SK-N-SH (cell line): ENCODE measurements at regions not wholly inside any gene's neighbourhood (a gene's known extent, or its start where the extent isn't known, plus 50 kb on each side); places are given as distances from the start of the nearest gene placed in this dataset.

Experiments
- CTCF ChIA-PET: fragments of 300-600, 350-600 bp; formaldehyde crosslinking; extraction: SDS; loops from one replicate; lab custom pipeline; 2021; lab: Yijun Ruan, JAX
- POLR2A ChIA-PET: fragments of 350-600 bp; sonication (Branson Sonifier 250); formaldehyde crosslinking; extraction: SDS; loops from one replicate; lab custom pipeline; 2020; ENCODE audit warnings: antibody characterized with exemption, inconsistent platforms; lab: Yijun Ruan, JAX
- DNase-seq: peaks from one replicate; pipeline ENCODE4 v3.0.0; 2012
- H2AFZ ChIP-seq: fragments of 200-600 bp; sonication (generic); 2 replicates; pipeline ENCODE4 v1.8.1; 2016; ENCODE audit warnings: antibody characterized with exemption, mild to moderate bottlenecking, low read depth
- H3F3A ChIP-seq: fragments of 200-600 bp; sonication (generic); replicated peaks from 2 replicates; pipeline ENCODE3; 2016; ENCODE audit warnings: antibody characterized with exemption, mild to moderate bottlenecking; ENCODE audit not compliant: insufficient read depth
- H3K27ac ChIP-seq, 2 experiments: fragments of 200-500 bp in 1 of 2; fragments of 200-600 bp in 1 of 2; sonication (Bioruptor generic) in 1 of 2; sonication (generic), shearing (Covaris generic) in 1 of 2; 2 replicates each; pipeline versions ENCODE4 v1.5.1 to v1.6.1; 2014 to 2016; ENCODE audit warnings: low read depth in 2 of 2, inconsistent platforms in 1 of 2, low read length in 1 of 2, mild to moderate bottlenecking in 1 of 2, mixed read lengths in 1 of 2
- H3K27me3 ChIP-seq: fragments of 200-600 bp; sonication (generic), shearing (Covaris generic); 2 replicates; pipeline ENCODE4 v1.6.1; 2016; ENCODE audit warnings: mixed run types; ENCODE audit not compliant: insufficient read depth
- H3K36me3 ChIP-seq, 2 experiments: fragments of 200-500 bp in 1 of 2; fragments of 200-600 bp in 1 of 2; sonication (Bioruptor generic) in 1 of 2; sonication (generic) in 1 of 2; replicated peaks in 1 of 2; 2 replicates each; pipeline versions ENCODE3 to v1.5.1; 2014 to 2016; ENCODE audit warnings: low read length in 1 of 2, mild to moderate bottlenecking in 1 of 2; ENCODE audit not compliant: insufficient read depth in 2 of 2, control insufficient read depth in 1 of 2
- H3K4me1 ChIP-seq, 2 experiments: fragments of 200-500 bp in 1 of 2; fragments of 200-600 bp in 1 of 2; sonication (Bioruptor generic) in 1 of 2; sonication (generic), shearing (Covaris generic) in 1 of 2; 2 replicates each; pipeline versions ENCODE4 v1.5.1 to v1.6.1; 2014 to 2016; ENCODE audit warnings: low read depth in 1 of 2, low read length in 1 of 2, mixed run types in 1 of 2; ENCODE audit not compliant: insufficient read depth in 2 of 2, control insufficient read depth in 1 of 2
- H3K4me2 ChIP-seq: fragments of 200-600 bp; sonication (generic), shearing (Covaris generic); 2 replicates; pipeline ENCODE4 v1.6.1; 2017; ENCODE audit warnings: mixed run types
- H3K4me3 ChIP-seq, 2 experiments: fragments of 200-500 bp in 1 of 2; fragments of 200-600 bp in 1 of 2; sonication (Bioruptor generic) in 1 of 2; sonication (generic), shearing (Covaris generic) in 1 of 2; 2 replicates each; pipeline versions ENCODE4 v1.5.1 to v1.8.1; 2014 to 2016; ENCODE audit warnings: low read depth in 2 of 2, inconsistent platforms in 1 of 2, low read length in 1 of 2, mild to moderate bottlenecking in 1 of 2, mixed read lengths in 1 of 2, moderate library complexity in 1 of 2
- H3K79me2 ChIP-seq: fragments of 200-600 bp; sonication (generic); 2 replicates; pipeline ENCODE4 v1.8.1; 2017; ENCODE audit warnings: mild to moderate bottlenecking; ENCODE audit not compliant: insufficient read depth
- H3K9ac ChIP-seq: fragments of 200-600 bp; sonication (generic); 2 replicates; pipeline ENCODE4 v1.6.1; 2017; ENCODE audit warnings: mixed run types
- H3K9me2 ChIP-seq: fragments of 200-600 bp; sonication (generic); 2 replicates; pipeline ENCODE4 v1.6.1; 2017; ENCODE audit warnings: mixed run types
- H3K9me3 ChIP-seq: fragments of 200-600 bp; sonication (generic); 2 replicates; pipeline ENCODE4 v1.6.1; 2017; ENCODE audit warnings: mixed run types, mild to moderate bottlenecking, moderate library complexity
- H4K20me1 ChIP-seq: fragments of 200-600 bp; sonication (generic); 2 replicates; pipeline ENCODE4 v1.6.1; 2017; ENCODE audit warnings: mild to moderate bottlenecking, mixed run types; ENCODE audit not compliant: insufficient read depth
- ELF1 ChIP-seq: IDR thresholded peaks from 2 replicates; pipeline ENCODE4 v1.4.0; 2012
- EZH2phosphoT487 ChIP-seq: fragments of 200-600 bp; sonication (generic); IDR thresholded peaks from 2 replicates; pipeline ENCODE4 v1.6.1; 2017; ENCODE audit warnings: low read depth, mixed run types, mild to moderate bottlenecking, antibody characterized with exemption, moderate library complexity, borderline replicate concordance
- FOSL2 ChIP-seq: IDR thresholded peaks from 2 replicates; pipeline ENCODE4 v1.4.0; 2012; ENCODE audit warnings: low read depth, mild to moderate bottlenecking, moderate library complexity, borderline replicate concordance
- FOXJ3 ChIP-seq: sonication (generic); formaldehyde crosslinking; IDR thresholded peaks from 2 replicates; pipeline ENCODE4 v1.5.1; 2020; ENCODE audit warnings: mild to moderate bottlenecking, missing genetic modification reagents
- FOXM1 ChIP-seq: IDR thresholded peaks from 2 replicates; pipeline ENCODE4 v1.4.0; 2012; ENCODE audit warnings: low read depth, mild to moderate bottlenecking
- GABPA ChIP-seq: IDR thresholded peaks from 2 replicates; pipeline ENCODE4 v1.4.0; 2012; ENCODE audit warnings: low read depth, mild to moderate bottlenecking
- IRF3 ChIP-seq: fragments of 150-350 bp; IDR thresholded peaks from 2 replicates; pipeline ENCODE4 v1.6.1; 2016; ENCODE audit warnings: mild to moderate bottlenecking, low read depth, low read length
- MAX ChIP-seq: IDR thresholded peaks from 2 replicates; pipeline ENCODE4 v1.4.0; 2012; ENCODE audit warnings: low read depth
- MEF2A ChIP-seq: IDR thresholded peaks from 2 replicates; pipeline ENCODE4 v1.4.0; 2012; ENCODE audit warnings: low read depth, borderline replicate concordance
- MXI1 ChIP-seq: IDR thresholded peaks from 2 replicates; pipeline ENCODE4 v1.6.1; 2012; ENCODE audit warnings: mild to moderate bottlenecking, low read depth, low read length, improper control_type of control experiment
- NFIC ChIP-seq: IDR thresholded peaks from 2 replicates; pipeline ENCODE4 v1.4.0; 2012; ENCODE audit warnings: borderline replicate concordance
- PBX3 ChIP-seq: IDR thresholded peaks from 2 replicates; pipeline ENCODE4; 2012
- RAD21 ChIP-seq: IDR thresholded peaks from 2 replicates; pipeline ENCODE4 v1.6.1; 2012; ENCODE audit warnings: mild to moderate bottlenecking, low read length
- RFX5 ChIP-seq: IDR thresholded peaks from 2 replicates; pipeline ENCODE4 v1.6.1; 2012; ENCODE audit warnings: mild to moderate bottlenecking, improper control_type of control experiment, low read length
- RXRA ChIP-seq: IDR thresholded peaks from 2 replicates; pipeline ENCODE4 v1.4.0; 2012; ENCODE audit warnings: low read depth, mild to moderate bottlenecking, borderline replicate concordance
- SIN3A ChIP-seq: IDR thresholded peaks from 2 replicates; pipeline ENCODE4 v1.6.1; 2012; ENCODE audit warnings: low read depth, mild to moderate bottlenecking, low read length, moderate library complexity, borderline replicate concordance
- SMC3 ChIP-seq: IDR thresholded peaks from 2 replicates; pipeline ENCODE4 v1.6.1; 2012; ENCODE audit warnings: low read depth, low read length, improper control_type of control experiment
- TEAD4 ChIP-seq: IDR thresholded peaks from 2 replicates; pipeline ENCODE4 v1.4.0; 2012; ENCODE audit warnings: mild to moderate bottlenecking, borderline replicate concordance; ENCODE audit not compliant: insufficient read depth
- USF2 ChIP-seq: fragments of 150-350 bp; IDR thresholded peaks from 2 replicates; pipeline ENCODE4 v1.6.1; 2017; ENCODE audit warnings: antibody characterized with exemption, low read length, low read depth, borderline replicate concordance
- ZBTB33 ChIP-seq: IDR thresholded peaks from 2 replicates; pipeline ENCODE4 v1.4.0; 2012; ENCODE audit warnings: low read depth, borderline replicate concordance
- WGBS: methylation state at CpG from one replicate; pipeline ENCODE4 v1.1.6; 2017; ENCODE audit warnings: low lambda C conversion rate; 5-methylcytosine and 5-hydroxymethylcytosine counted together

GRCh38 chr12:19938031-19938430 is 430.3 kb upstream of the PDE3A start:
- H3K36me3 ChIP-seq = no peaks in the 10 kb centered on the region
- no peaks in the 10 kb centered on the region for H4K20me1 ChIP-seq
- 61% methylated on average over 2 of the region's 2 CpGs for WGBS
- H3F3A ChIP-seq = no peaks in the 10 kb centered on the region
- no peak overlapping the region for H2AFZ ChIP-seq
- ChIA-PET POLR2A (no interaction called here), CTCF (interaction anchor here (1.5 to 2.9 kb wide), 2 partner anchors 22 kb away, joined by 3 to 11 read pairs; no protein-coding TSS in a partner anchor)
- no peak for DNase-seq
- no peaks in the 10 kb centered on the region for H3K9me2 ChIP-seq
- H3K79me2 ChIP-seq = no peaks in the 10 kb centered on the region
- no peaks in the 10 kb centered on the region for H3K4me1 ChIP-seq
- no peak overlapping the region for H3K27ac ChIP-seq
- no peaks in the 10 kb centered on the region for H3K9me3 ChIP-seq
- TF ChIP-seq FOSL2 (no peak), PBX3 (no peak), RXRA (no peak), SMC3 (no peak), SIN3A (no peak), USF2 (no peak), MXI1 (no peak), RAD21 (no peak), ELF1 (no peak), IRF3 (no peak), MAX (no peak), GABPA (no peak), MEF2A (no peak)
- no peaks in the 10 kb centered on the region for H3K27me3 ChIP-seq
- H3K4me2 ChIP-seq = no peak overlapping the region
- no peak overlapping the region for H3K4me3 ChIP-seq
- H3K9ac ChIP-seq = no peak overlapping the region

- Histone ChIP-seq H3K27ac (no peak overlapping the region), H3K4me2 (no peak overlapping the region), H4K20me1 (no peaks in the 10 kb centered on the region), H3K9ac (no peak overlapping the region), H3K4me1 (no peaks in the 10 kb centered on the region; a peak in 1 of 4 replicates), H3K4me3 (no peak overlapping the region), H3K9me3 (no peaks in the 10 kb centered on the region), H3K79me2 (no peaks in the 10 kb centered on the region), H3K27me3 (no peaks in the 10 kb centered on the region), H3K9me2 (no peaks in the 10 kb centered on the region), H3K36me3 (no peaks in the 10 kb centered on the region), H3F3A (no peaks in the 10 kb centered on the region), H2AFZ (no peak overlapping the region)
- ChIA-PET CTCF (interaction anchor here (1.5 to 2.9 kb wide), 2 partner anchors 22 kb away, joined by 3 to 11 read pairs; no protein-coding TSS in a partner anchor), POLR2A (no interaction called here)
- DNase-seq = no peak
- TF ChIP-seq MAX (no peak), TEAD4 (no peak), NFIC (no peak), SIN3A (no peak), USF2 (no peak), FOXM1 (no peak), EZH2phosphoT487 (no peak), ZBTB33 (no peak), RFX5 (no peak), FOXJ3 (no peak), MXI1 (no peak)
- WGBS = 100% methylated on average over 1 of the region's 1 CpG
Observed at GRCh38 chr12:19938491-19938890, 429.8 kb upstream of the PDE3A start.
